Glomerular visceral epithelial cell (primary cell): ENCODE measurements at regions not wholly inside any gene's neighbourhood (a gene's known extent, or its start where the extent isn't known, plus 50 kb on each side); places are given as distances from the start of the nearest gene placed in this dataset.
A peak's percentile ranks its signal among the peaks of the same experiment; 100 is the strongest.
"Not testable (repeated sequence)": the region's sequence is repeated elsewhere in the genome, so short reads cannot be mapped to it uniquely, and the experiment has no call there.

Experiments used
- DNase-seq: peaks from one replicate; pipeline ENCODE4 v3.0.0-alpha.2; 2016; ENCODE audit errors: extremely low spot score

DNA sequence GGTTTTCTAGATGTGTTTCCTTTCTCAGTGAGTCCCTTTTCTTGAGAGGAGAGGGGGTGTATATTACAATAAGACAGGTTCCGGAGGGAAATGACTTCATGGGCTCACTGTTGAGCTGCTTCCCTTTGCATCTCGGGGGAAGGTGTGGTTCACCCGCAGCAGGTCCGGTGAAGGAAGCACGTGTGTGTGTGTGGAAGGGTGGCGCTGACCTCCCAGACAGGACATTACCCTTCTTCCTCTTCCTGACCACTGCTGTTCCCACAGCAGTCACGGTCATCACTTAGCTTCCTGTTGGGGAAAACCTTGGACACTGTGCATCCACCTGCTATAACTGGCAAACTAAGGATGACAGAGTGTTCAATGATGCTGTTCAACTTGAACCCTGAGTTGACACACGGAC, 83.6 kb downstream of the PLEKHG1 start:
- no peak for DNase-seq

DNA sequence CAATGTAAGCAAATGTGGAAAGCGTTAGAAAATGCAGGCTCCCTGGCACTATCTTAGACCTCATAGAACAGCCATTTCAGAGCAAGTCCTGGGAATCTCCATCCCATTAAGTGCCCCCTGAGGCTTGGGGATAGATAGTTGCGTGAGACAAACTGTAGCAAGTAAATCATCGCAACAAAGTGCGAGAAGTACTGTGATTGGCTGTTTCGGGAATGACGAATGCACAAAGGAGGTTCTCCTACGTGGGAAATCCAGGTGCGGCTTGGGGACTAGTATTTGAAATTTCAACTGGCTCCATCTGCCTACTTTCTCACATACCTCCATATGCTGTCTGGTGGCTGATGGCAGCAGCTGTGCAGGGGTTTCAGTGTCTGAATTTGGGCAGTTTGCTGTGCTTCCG, 84.5 kb downstream of the PLEKHG1 start:
- no peak for DNase-seq

DNA sequence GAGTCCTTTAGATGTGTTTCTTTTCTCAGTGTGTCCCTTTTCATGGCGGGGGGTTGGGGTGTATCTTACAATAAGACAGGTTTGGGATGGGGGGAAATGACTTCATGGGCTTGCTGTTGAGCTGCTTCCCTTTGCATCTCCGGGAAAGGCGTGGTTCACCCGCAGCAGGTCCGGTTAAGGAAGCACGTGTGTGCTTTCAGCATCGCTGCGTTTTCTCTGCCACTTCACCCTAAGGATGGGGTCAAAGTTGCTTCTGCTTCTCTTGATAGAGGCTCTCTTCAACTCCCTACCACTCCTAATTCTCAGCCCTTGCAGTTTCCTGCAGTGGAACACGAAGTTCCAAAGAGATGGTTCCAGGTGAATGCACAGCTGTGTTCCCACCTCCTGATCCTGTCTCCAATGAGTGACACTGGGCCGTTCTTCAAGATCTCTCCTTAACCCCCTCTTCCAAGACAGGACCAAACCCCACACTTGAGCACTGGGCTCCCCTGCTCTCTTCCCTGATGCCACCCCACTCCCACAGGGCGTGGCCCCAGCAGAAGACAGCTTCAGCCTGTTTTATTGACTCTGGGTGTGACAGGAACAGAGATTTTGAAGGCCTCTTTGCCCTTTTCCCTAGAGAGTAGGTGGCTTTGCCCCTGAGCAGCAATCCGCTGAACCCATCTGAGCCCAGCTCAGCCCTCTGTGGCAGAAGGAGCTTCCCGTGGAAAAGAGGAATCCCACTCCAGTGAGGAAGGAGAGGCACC, 85.2 kb downstream of the PLEKHG1 start:
- no peak for DNase-seq

DNA sequence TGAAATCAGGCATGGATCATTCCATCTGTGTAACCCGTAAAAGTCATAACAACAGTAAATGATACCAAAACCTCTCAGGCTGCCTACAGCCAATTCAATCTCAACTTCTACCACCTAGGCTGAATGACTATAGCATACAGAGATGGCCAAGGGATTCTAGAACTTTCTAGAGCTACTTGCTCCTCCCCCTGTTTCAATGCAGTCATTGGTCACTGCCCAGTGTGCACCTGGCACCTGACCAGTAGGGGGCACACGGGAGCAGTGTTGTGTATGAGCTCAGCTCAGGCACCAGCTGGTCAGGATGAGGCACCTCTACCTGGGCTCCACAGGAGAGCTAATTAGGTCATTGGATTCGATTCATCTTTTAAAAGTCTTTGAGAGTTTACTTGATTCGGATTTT, 86.2 kb downstream of the PLEKHG1 start:
- DNase-seq: peak; percentile 33

DNA sequence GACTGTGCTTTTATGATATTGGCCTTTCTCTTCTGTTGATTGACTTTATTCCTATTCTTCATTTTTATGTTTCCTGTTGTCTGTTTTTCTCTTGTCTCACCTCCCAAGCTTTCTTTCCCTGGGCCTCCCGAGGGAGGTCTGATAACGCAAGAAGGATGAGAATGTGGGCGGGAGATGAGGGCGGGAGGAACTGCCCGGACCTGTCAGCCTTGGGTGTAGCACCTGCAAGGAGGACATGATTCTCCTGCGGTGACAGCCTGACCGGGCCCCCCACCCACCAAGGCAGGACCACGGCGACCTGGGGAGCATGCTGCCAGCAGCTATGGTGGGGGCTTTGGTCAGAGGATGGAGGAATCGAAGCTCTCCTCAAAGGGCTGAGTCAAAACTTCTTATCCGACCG, 86.9 kb downstream of the PLEKHG1 start:
- DNase-seq: no peak

DNA sequence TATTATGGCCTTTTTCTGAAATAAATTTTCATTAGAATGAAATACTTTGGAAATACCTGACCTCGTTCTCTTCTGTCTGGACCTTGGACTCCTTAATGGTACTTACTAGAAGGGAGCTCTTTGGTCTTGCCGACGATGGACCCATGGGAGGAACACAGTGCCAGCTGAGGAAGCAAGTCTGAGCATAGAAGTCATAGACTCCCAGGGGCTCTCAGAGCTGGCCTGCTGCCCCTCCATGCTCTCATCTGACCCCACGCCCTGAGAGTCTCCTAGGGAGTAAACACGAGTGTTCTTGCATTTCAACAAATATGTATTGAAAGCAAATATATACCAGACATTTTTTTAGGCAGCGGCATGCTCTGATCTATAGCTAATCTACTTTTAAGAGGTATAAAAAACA, 87.8 kb downstream of the PLEKHG1 start:
- DNase-seq: no peak

DNA sequence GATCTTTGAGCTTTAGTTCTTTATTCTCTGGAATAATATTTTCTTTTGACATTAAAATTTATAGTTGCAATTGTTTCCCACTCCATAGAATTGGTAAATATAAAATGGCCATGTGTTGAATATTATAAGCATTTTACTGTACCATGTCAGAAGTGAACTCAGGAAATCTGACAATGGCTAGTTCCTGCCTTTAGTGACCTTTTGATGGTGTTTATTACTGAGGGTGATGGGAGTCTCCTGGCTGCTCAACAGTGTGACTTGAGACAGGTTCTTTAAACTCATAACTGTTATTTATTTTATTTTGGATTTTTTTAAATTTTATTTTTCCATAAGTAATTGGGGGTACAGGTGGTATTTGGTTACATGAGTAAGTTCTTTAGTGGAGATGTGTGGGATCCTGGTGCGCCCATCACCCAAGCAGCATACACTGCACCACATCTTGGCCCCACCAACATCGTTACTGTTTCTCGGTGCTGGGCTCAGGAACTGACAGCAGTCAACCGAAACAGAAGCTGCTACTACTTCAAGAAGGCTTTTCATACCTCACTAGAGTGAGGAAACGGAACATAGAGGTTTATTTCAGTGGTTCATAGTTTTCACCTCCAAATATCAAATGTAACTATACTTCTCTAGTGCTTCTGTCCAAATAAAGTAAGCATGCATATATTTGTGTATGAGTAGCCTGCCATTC, 90.4 kb downstream of the PLEKHG1 start:
- no peak for DNase-seq

DNA sequence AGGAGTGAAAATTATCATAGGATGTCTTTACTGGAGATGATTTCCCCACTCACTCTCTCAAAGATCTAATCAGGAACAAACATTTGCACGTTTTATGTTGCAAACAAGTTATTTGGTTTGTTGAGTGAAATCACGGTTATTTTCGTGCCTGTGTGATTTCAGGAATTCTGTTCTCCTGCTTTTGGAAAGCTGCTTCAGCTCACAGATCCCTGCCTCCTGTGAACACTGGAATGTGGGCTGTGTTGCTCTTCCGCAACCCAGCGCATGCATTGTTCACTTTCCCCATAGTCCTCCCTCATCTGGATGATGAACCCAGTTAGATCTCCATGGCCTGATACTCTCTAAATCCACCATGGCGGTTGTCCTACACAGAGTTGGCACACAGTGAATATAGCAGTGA, 91.0 kb downstream of the PLEKHG1 start:
- DNase-seq: no peak

DNA sequence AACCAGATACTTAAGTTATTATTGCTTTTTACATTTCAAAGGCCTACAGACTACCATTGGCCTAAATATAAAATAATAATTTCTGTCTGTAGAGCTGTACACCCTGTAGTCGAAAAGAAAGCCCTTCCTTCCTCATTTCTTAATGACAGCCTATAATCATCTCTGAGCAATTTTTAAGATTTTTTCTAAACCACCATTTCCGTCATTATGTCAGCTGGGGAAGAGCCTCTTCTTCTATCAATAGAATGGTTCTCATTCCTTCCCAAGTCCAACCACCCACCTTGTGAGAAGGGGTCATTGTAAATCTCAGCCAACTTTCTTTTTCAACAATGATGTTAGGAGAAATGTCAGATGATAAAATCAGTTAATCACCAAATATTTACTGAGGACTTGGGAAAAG, 91.8 kb downstream of the PLEKHG1 start:
- DNase-seq: no peak

DNA sequence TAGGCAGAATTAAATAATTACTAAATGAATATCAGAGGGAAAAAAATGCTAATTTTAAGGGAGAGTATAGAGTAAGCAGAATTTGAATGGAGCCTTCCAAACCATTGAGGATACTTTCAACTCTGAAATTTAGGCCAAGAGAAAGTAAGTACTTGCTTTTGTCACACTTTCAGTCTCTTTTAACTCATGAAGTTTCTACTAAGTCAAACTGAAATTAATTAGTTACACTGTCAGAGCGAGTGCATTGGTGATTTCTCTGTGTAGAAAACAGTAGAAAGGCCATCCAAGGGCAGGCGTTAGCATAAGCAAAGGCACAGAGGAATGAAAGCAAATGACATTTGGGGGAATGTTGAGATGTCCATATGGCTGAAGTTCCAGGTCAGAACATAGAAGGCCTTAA, 92.9 kb downstream of the PLEKHG1 start:
- no peak for DNase-seq

DNA sequence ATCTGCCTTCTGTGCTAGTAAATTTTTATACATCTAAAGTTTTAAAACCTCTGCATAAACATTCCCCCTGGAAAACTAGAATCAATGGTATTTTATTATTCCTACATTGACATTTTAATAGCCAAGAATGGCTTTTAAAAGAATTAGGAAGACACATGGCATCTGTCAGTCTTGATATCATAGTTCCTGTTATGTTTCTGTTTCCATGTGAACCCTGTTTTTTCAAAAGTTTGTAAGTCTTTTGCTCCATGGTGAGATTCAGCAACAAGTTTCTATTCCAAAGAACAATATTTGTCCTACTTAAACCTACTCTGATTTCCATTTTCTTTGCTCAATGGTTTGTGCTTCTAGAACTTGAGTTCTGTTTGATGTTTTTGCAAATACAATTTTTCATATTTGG, 95.2 kb downstream of the PLEKHG1 start:
- no peak for DNase-seq

DNA sequence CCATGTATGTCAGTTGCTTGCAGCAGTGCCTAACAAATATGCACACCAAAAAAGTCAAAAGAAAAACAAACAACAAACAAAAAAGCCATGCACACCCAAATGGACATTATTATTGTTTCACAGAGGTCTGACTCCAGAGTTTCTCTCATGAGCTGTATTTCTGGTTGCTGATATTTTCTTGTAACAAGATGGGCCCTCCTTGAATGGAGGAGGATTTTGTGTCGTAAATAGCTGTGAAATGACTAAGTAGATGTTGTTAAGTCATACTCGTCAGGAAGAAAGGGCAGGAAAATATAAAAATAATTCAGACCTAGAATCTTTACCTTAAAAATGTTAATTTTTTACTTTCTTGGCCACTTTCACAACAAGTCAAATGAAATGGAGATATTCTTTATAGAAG, 96.0 kb downstream of the PLEKHG1 start:
- no peak for DNase-seq

DNA sequence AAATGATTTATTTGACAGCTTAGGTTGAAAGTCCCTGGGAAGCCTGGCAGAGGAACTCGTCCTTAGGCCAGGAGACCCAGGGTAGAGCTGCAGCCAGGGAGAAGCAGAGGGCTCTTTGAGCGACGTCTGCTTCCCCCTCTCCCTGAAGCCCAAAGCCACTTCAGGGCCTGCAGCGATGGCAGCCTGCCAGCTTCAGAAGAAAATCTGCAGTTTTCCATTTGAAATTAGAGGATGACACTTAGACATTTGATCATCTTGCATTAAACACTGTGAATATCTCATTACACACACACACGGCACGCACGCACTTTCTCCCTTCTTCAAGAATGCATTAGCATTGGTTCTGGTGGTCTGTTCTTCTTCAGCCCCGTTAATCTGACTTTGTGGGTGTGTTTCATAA, 96.5 kb downstream of the PLEKHG1 start:
- no peak for DNase-seq

DNA sequence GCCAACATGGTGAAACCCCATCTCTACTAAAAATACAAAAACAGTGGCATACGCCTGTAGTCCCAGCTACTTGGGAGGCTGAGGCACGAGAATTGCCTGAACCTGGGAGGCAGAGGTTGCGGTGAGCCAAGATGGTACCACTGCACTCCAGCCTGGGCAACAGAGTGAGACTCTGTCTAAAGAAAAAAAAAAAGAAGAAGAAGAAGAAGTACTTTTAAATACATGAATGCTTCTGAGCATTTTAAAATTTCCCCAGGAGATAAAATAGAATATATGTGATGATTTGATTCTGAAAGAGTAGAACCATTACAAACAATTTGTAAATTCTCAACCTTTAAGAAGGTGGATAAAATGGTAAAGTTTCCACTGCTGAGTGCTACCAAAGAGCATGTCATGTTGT, 97.2 kb downstream of the PLEKHG1 start:
- DNase-seq: not testable (repeated sequence)

DNA sequence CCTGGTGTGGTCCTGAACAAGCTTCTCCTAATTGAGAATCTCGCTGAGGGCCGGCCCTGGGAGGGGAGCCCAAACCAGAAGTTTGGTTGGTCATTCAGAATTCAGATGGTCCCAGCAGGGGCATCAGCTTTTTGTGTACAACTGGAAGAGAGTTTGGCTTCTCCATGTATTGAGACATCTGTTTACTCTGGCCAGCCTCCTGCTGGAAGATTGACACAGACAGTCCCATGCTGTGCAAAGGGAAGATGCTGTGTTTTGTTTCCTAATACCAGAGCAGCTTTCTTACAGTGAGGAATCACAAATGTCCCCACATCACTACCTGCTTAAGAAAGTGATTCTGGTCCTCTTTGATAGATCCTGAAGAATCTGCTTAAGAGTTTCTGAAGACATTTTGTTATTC, 97.8 kb downstream of the PLEKHG1 start:
- DNase-seq: no peak

DNA sequence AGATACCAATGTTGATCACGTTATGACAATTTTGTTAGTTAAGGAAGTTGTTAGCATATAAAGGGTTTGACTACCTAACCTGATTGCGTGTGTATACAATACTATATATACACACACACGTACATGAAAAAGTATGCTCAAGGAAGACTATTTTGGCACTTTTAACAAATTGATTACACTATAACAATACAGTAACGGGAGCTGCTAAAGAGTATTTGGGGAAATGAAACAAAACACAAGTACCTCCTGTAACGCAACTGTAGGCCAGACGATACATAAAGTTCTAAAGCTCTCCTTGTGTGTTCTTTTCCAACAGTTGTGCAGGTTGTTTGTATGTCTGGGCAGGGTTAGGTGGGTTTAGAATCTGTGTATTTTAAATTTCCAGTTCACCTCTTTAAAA, 98.7 kb downstream of the PLEKHG1 start:
- DNase-seq: no peak

DNA sequence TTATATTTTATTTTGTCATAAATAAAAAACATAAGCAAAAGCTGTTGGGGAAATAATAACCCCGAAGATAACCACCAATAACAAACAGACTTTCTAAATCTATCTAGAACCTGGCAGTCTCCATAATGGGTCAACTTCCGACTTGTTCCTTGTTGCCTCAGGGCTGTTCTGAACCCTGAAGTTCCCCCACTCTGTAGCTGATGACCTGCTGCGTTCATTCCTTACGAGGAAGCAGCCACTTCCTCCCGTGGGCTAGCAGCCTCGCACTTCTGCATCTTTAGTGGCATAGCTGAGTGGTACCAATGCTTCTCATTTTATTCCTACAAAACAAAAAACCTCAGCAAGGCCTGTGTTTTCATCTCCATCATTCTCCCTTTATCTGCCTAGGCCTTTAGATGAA, 103.0 kb downstream of the PLEKHG1 start:
- no peak for DNase-seq

DNA sequence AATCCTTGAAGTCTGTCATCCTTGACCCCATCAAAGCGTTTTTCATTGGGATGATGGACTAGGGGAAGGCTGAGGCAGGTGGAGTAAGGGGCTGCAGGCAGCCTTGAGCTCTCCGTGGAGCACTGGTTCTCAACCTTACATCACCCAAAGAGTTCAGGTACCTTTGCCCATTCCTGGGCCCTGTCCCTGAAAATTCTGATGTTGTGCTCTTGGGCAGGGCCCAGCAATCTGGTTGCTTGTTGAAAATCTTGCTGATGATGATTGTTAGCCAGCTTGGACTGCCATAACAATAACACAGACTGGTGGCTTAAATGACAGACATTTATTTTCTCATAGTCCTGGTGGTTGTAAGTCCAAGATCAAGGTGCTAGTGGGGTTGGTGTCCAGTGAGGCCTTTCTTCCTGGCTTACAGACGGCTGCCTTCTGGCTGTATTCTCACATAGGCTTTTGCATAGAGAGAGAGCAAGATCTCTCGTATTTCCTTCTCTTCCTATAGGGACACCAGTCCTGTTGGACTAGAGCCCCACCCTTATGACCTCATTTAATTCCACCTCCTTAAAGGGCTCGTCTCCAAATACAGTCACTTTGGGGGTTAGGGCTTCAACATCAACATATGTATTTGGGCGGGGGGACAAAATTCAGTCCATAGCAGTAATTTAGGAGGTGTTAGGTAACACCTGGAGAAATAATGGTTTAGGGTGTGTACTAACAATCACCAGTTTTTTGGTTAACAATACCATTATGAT, 104.9 kb downstream of the PLEKHG1 start:
- DNase-seq: no peak

DNA sequence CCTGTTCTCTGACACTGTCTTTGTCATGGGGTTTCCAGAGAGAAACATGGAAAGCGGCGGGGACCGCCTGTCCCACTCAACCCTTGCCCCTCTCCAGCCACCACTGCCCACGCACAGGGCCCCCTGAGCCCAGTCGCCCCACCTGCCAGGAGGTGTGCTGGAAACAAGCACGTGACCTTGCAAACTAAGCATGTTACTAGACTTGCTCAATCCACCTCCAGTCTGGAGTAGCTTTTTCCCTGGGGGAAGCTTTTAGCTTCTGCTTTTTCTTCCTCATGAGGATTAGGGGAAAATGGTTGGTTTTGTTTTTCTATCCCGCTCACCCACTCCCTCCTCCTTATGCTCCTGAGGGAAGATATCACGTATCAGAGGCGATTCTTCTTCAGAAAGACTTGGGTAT, 105.7 kb downstream of the PLEKHG1 start:
- no peak for DNase-seq

DNA sequence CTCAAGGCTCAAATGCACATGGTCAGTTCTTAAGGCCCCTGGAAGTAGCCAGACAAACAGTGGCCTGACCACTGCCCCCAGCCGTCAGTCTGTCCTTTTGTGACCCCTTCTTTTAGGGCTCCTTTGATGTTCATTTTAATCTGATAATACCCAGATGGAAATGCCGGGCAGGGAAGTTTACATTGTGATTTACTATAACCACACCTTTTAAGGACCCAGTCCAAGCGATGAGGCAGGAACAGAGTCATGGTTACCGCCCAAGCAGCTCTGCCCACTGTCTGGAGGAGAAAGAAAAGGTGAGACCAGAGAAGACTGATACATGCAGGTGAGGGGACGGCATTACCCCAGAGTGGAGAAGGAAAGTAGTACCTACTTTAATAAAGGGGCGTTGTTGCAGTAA, 110.6 kb downstream of the PLEKHG1 start:
- DNase-seq: no peak

DNA sequence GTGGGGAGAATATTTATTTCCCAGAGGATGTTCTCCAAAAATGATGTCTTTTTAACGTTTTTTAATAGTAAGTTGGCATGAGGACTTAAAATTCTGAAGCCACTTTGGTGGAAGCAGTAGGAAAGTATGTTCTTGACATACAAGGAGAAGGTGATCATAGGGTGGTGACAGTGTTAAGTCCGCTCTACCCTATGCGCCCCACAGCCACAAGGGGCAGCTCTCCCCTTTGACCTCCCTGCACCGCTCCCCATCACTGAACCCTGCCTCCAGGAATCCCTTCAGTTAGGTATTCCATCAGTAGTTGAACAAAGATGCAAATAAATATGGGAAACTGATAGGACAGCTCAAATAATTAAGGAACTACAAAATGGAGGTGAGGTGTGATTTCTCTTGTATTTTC, 111.4 kb downstream of the PLEKHG1 start:
- DNase-seq: no peak

DNA sequence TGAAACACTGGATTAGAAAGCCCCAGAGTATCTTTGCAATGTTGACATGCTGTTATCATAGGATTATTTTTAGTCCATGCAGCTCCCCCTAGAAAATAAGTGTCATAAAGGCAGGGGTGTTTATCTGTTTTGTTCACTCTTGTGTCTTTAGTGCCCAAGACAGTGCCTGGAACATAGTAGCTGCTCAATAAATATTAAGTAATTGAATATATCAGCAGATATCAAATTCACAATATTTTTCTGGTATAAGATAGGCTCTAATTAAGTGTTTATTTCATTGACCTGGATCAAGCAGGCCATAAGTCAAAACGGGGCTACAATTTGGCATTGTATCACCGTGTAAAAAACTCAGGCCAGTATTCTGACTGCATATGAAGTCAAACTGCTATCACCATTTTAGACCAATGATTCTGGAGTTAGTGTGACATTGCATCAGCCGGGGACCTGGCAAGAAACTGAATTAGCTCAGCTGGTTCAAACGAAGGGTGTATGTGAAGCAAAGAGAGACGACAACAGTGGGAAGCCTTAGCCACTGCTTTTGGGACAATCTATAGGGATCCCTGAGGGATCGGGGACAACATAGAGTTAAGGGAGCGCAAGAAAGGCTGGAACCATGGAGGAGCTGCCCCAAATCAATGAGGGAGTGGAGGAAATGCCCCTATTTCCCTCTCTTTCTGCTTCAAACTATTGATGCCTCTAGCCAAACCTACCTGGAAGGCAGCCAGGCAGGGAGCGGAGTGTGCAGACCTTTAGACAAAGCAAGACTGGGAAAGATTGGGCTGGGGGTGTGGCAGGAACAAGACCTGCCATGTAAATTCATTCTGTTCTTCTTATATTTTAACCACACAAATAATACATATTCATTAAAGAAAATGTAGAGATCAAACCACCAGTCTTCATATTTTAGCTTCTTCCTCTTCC, 112.2 kb downstream of the PLEKHG1 start:
- DNase-seq: no peak
